GM19455 (cell line): ENCODE measurements at regions not wholly inside any gene's neighbourhood (a gene's known extent, or its start where the extent isn't known, plus 50 kb on each side); places are given as distances from the start of the nearest gene placed in this dataset.
"Not testable (repeated sequence)": the region's sequence is repeated elsewhere in the genome, so short reads cannot be mapped to it uniquely, and the experiment has no call there.

Experiments used
- ATAC-seq: cut with Tn5 transposase; IDR thresholded peaks from one replicate; pipeline ENCODE4 v1.9.1; 2021; ENCODE audit not compliant: unreplicated experiment

DNA sequence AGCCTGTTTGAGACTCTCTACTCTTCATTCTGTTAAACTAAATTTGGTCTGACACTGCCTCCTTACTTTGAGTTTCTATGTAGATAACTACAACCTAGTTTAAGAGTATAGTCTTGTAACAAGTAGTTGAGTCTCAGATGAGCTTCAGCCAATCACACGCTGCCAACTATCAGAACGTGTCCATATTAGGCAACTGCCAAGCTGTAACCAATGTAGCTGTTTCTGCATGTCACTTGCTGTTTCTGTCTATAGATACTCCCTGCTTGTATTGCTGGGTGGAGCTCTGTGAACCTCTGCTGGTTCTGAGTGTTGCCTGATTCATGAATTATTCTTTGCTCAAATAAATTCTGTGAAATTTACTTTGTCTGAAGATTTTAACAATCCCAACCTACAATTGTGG is 452.6 kb upstream of the NR5A2 start:
- no peak for ATAC-seq

GRCh38 chr1:199580300-199580699 is 447.2 kb upstream of the NR5A2 start:
- ATAC-seq = no peak

- no peak for ATAC-seq
Observed at GRCh38 chr1:199585392-199585791, 442.1 kb upstream of the NR5A2 start.

- ATAC-seq = peak; percentile 83
Observed at GRCh38 chr1:199590708-199591107, 436.8 kb upstream of the NR5A2 start.

- ATAC-seq = no peak
Observed at GRCh38 chr1:199591468-199591867, 436.0 kb upstream of the NR5A2 start.

DNA sequence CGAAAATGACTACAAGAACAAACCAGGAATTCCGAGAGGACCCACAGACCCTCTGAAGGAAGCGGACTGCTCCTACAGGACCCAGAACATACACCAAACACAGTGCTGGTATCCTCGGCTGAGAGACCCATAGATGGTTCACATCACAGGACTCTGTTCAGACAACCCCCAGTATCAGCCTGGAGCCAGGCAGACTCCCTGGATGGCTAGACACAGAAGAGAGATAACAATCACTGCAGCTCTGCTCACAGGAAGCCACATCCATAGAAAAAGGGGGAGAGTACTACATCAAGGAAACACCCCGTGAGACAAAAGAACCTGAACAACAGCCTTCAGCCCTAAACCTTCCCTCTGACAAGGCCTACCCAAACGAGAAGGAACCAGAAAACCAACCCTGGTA is 434.0 kb upstream of the NR5A2 start:
- ATAC-seq = no peak

GRCh38 chr1:199596448-199596847 is 431.1 kb upstream of the NR5A2 start:
- not testable (repeated sequence) for ATAC-seq

DNA sequence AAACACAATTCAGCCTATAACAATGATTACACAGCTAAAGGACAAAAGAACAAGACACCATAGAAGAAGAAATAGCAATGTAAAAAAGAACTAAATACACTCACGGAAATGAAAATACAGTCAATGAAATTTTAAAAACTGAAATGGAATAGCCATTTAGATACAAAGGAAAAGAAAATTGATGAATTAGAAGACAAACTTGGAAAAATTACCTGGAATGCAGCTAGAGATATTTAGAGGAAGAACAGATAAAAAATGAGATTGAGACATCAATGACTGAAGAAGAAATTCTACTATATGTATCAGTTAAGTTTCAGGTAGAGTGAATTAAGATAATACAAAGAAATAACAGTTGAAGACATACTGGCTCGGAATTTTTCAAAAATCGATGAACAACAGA is 430.4 kb upstream of the NR5A2 start:
- no peak for ATAC-seq

- ATAC-seq = no peak
Observed at GRCh38 chr1:199608414-199608813, 419.1 kb upstream of the NR5A2 start.

DNA sequence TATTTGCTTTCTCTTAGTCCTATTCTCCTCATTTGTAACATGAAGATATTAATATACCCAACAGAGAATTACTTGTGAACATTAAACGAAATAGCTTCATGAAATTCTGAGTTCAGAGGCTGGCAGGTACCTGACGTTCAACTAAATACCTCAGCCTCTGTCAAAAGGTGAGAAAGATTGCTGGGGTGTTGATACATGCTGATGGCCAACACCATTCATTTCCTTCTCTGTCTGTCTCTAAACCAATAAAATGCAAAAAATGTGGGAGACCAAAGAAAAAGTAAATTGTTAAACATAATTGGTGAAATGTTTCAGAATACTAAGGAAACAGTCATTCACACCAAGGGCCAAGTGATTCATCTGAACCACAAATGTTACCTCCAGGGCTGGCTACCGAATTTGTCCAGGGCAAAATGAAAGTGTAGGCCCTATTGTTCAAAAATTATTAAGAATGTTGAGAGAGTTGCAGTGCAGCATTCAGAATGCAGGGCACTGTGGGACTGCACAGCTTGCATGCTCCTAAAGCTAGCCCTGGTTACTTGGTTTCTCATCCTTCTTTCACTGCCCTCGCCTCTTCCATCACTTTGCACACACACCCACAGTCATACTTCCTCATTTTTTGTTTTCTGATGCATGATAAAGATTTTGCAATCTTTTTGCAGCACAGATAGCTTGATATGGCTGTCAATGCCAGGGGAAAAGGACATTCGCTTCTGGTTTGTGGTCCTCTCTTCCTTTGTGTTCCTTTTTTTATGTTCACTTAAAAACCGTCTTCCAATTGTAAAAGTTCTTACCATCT is 414.3 kb upstream of the NR5A2 start:
- ATAC-seq = no peak

- ATAC-seq = no peak
Observed at GRCh38 chr1:199616947-199617346, 410.6 kb upstream of the NR5A2 start.

DNA sequence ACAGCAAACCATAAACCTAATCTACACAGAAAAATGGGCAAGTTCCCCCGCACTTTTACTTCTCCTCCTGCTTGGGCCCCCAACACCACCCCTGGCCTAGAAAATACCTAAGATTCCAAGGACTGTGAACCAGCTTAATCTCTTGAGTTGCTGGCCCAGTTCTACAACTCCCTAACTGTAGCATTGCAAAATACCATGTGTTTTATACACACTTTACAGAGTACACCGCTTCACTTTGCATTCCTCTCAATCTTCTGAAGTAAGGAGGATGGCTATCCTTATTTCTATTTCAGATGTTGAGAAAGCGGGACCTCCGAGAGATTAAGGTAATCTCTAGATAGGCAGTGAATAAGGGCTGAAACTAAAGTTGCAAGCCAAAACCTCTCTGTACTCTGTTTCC is 408.3 kb upstream of the NR5A2 start:
- ATAC-seq = no peak

- ATAC-seq = not testable (repeated sequence)
Observed at GRCh38 chr1:199626228-199626627, 401.3 kb upstream of the NR5A2 start.

GRCh38 chr1:199629624-199630023 is 397.9 kb upstream of the NR5A2 start:
- ATAC-seq = no peak

DNA sequence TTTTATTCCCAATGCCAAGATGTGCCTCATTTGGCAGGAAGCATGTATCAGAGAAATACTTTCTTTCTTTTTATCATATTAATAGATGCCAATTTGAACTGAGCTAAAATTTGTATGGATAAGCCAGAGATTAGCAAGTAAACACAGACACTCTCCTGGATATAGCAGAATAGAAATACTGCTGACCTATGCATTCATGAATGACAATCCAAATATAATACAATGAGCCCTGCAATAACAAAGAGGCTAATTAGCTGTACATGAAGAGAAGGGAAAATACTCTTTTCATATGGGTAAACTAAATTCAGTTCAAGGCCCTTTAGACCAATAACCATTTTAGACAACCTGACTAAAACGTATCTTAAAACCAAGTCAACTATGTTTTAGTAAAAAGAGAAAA is 388.1 kb upstream of the NR5A2 start:
- ATAC-seq = no peak

DNA sequence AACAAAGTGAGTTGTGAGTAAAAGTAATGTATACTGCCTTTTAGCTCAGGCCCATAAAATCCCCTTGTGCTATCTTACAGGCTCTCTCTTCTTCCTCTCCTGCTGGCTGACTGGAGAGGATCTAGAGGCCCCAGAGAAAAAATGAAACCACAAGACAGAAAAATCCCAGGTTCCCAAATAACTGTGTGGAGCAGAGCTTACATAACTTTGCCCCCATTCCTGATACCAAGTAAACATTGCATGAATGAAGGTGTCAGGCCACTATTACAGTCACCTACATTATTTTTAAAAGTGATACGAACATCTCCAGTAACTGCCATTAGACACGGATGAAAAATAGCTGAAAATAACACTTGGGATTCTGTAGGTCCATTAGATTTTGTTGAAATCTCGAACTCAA is 386.0 kb upstream of the NR5A2 start:
- no peak for ATAC-seq

DNA sequence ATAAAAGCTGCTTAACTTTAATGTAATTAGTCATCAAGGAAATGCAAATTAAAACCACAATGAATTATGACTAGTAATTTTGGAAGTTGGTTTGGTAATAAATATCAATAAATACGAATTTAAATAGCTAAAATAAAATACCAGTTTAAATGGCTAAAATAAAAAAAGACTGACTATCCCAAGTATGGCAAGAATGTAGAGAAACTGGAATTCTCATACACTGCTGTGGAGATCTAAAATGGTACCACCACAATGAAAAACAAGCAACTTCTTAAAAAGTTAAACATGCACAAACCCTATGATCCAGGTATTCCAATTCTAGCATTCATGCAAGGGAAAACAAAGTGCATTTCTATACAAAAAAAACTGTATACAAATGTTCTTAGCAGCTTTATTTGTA is 382.6 kb upstream of the NR5A2 start:
- no peak for ATAC-seq

DNA sequence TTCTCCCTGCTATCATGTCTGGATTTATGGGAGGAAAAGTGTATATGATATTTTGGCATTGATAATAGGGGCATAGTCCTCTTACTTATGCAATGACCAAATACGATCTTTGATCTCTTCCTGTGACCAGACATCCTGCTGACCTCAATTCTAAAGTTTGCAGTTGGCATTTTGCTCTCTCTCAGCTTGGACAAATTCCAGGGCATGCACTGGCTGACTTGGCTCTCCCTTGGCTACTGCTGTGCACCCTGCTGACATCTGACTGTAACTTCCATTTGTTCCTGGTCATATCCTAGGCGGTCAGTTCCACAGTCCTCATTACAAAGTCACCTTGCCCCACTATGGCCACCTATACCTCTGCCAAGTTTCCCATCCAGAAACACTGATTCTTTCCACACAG is 380.7 kb upstream of the NR5A2 start:
- no peak for ATAC-seq

DNA sequence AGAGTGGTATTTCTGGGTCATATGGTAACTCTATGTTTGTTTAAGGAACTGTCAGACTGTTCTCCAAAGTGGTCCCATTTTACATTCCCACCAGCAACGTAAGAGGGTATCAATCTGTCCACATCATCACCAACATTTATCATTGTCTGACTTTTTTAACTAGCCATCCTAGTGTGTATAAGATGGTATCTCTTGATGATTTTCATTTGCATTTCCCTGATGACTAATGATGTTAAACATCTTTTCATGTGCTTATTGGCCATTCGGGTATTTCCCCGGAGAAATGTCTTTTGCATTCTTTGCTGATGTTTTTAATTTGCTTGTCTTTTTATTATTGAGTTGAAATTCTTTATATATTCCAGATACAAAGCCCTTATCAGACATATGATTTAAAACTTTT is 370.1 kb upstream of the NR5A2 start:
- ATAC-seq = no peak

GRCh38 chr1:199660071-199660470 is 367.4 kb upstream of the NR5A2 start:
- ATAC-seq = no peak

DNA sequence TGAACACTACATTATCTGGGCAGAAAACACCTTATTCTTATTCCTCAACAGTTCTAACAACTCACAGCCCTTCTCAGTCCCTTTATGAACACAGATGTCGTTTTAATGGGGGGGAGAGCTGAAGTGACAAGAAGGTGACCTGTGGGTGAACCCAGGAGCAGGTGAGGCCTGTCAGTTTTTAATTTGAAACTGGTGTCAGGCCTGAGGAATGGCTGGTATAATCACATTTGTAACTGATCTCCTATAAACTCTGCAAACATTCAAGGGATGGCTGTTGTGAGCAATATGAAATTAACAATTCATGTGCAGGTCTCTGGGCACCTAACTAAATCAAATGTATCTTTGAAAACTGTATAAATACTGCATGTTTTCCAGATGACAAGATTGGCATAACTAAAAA is 362.1 kb upstream of the NR5A2 start:
- ATAC-seq = no peak

DNA sequence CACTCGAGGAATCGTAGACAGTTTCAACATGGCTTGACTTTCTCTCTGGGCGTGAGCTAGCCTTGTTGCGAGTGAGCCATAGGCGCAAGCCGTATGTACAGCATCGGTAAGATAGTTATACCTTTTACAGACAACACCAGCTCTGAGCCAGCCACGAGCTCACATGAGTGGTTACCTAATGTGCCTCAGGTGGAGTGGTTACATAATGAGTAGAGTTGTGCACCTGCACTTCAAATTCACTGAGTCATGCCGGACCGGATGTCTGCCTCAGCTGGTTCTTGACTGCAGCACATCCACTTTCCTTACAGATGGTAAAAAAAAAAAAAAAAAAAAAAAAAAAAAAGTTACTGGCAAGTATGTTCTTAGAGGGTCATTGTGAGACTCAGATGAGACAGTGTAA is 360.4 kb upstream of the NR5A2 start:
- ATAC-seq = no peak

DNA sequence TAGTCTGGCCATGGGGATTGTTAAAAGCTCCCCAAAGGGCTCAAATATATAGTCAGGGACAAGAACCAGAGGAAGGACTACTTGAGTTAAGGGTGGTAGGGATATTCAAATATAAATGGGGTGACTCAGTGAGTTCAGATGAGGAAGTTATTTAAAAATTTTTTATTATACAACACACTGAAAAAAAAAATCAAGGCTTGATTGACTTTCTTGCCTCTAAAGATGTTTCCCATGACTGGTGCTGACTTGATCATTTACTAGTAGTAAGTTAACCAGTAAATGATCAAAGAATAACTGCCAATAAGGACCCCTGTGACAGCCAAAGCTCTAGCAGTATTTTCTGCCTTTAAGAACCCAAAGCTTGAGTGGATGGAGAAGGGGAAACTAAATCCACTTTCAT is 357.6 kb upstream of the NR5A2 start:
- no peak for ATAC-seq
